AG04449 (cell line): ENCODE measurements at regions not wholly inside any gene's neighbourhood (a gene's known extent, or its start where the extent isn't known, plus 50 kb on each side); places are given as distances from the start of the nearest gene placed in this dataset.

Source experiments
- CTCF ChIA-PET: fragments of 350-600 bp; formaldehyde crosslinking; extraction: SDS; loops from one replicate; lab custom pipeline; 2021; ENCODE audit warnings: antibody characterized with exemption; lab: Yijun Ruan, JAX
- POLR2A ChIA-PET: fragments of 400-600, 350-600 bp; formaldehyde crosslinking; extraction: SDS; loops from one replicate; lab custom pipeline; 2020; ENCODE audit warnings: antibody characterized with exemption, inconsistent platforms; lab: Yijun Ruan, JAX
- DNase-seq: peaks from one replicate; pipeline ENCODE4 v3.0.0-alpha.2; 2010; ENCODE audit warnings: low read depth, low spot score
- H3K4me3 ChIP-seq: 2 replicates; pipeline ENCODE4 v1.5.1; 2011; ENCODE audit warnings: low read depth, mild to moderate bottlenecking, control low read depth, low read length
- TF ChIP-seq, protein P1 (sequence below): IDR thresholded peaks from one replicate; pipeline ENCODE4 v1.5.1; 2011; ENCODE audit warnings: mild to moderate bottlenecking, moderate library complexity, low read length, control low read depth, inconsistent platforms; ENCODE audit not compliant: insufficient read depth; ENCODE audit errors: missing control alignments

DNA sequence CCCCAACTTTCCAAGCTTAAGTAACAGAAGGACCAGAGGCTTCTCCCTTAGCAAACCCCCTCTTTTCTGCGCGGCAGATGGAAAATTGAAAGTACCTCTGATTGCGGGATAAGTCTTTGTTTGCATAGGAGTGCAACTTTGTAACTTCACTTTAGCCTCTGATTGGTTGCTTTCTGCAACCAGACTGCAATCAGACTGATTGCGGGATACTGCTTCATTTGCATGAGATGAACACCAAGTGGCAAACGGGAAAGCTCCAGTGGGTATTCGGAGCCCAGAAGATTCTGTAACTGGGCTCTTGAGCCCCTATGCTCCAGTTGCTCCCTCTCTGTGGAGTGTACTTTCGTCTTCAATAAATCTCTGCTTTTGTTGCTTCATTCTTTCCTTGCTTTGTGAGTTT is 260.6 kb downstream of the BAMBI start:
- H3K4me3 ChIP-seq, result no peak overlapping the region
- POLR2A ChIA-PET, result no interaction called here
- CTCF ChIA-PET, result interaction anchor here (0.6 kb wide), 1 partner anchor 45 kb away, joined by 3 read pairs; no protein-coding TSS in a partner anchor
- TF ChIP-seq, protein P1, sequence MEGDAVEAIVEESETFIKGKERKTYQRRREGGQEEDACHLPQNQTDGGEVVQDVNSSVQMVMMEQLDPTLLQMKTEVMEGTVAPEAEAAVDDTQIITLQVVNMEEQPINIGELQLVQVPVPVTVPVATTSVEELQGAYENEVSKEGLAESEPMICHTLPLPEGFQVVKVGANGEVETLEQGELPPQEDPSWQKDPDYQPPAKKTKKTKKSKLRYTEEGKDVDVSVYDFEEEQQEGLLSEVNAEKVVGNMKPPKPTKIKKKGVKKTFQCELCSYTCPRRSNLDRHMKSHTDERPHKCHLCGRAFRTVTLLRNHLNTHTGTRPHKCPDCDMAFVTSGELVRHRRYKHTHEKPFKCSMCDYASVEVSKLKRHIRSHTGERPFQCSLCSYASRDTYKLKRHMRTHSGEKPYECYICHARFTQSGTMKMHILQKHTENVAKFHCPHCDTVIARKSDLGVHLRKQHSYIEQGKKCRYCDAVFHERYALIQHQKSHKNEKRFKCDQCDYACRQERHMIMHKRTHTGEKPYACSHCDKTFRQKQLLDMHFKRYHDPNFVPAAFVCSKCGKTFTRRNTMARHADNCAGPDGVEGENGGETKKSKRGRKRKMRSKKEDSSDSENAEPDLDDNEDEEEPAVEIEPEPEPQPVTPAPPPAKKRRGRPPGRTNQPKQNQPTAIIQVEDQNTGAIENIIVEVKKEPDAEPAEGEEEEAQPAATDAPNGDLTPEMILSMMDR, result no peak
- DNase-seq, result no peak

DNA sequence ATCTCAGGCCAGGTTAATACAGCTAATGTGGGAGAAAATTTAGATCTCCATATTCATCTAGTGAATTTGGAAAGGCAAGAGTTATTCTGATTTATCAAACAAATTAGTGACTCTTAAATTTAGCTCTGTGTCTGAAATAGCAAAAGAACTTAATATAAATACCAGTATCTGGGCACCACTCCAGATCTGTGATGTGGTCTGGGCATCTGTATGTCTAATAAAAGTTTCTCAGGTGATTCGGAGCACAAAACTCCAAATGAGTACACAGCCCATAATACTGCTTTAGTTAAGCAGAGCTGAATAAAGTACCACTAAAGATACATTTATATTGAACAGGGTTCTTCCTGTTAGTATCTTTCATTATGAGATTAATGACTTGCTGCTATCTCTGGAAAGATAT is 261.4 kb downstream of the BAMBI start:
- POLR2A ChIA-PET, result no interaction called here
- TF ChIP-seq, protein P1, result no peak
- no peak for DNase-seq
- H3K4me3 ChIP-seq, result no peak overlapping the region
- CTCF ChIA-PET, result interaction anchor here (1.2 to 2.5 kb wide), 5 partner anchors 10 to 275 kb away, joined by 3 to 6 read pairs (median 4); partner anchors contain the start of gene BAMBI

DNA sequence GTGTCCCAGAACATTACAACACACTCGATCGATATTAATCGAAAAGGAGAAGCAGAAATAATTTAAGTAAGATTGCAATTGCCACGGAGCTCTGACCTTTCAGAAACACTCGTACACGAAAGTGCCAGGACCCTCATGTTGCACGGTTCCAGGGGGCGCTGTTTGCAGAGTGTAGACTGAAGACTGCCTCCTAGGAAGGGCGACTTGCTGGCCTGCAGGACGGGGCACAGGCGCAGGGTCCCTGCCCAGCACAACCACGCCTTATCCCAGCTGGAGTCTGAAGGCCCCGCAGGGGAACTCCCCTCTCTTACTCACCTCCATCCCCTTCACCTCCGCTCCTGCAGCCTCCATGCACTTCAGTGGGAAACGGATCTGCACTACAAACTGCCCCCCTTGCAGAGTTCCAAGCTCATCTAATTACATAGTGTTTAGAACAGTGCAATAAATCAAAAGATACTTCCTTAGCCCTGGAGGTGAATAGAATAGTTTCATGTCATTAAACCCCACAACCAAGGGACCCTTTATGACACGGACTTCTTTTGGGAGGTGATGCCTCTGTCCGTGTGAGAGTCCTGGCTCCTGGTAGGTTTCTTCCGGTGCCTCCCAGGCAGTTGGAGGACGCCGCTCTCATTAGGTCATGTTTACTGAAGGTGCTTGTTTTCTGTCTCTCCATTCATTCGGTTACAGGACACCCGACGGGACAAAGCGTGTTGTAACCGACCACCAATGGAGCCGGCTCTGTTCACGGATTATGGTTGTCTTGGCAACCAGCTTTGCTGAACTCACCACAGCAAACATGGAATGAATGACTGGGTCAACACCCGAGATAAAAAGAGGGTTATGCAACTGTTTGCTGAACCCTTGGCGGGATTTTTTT is 262.2 kb downstream of the BAMBI start:
- CTCF ChIA-PET, result interaction anchor here (0.7 to 2.5 kb wide), 6 partner anchors 11 to 275 kb away, joined by 3 to 6 read pairs (median 4); partner anchors contain the start of gene BAMBI
- POLR2A ChIA-PET, result no interaction called here
- H3K4me3 ChIP-seq, result no peak overlapping the region
- DNase-seq, result no peak
- TF ChIP-seq, protein P1, result peak; percentile 4

DNA sequence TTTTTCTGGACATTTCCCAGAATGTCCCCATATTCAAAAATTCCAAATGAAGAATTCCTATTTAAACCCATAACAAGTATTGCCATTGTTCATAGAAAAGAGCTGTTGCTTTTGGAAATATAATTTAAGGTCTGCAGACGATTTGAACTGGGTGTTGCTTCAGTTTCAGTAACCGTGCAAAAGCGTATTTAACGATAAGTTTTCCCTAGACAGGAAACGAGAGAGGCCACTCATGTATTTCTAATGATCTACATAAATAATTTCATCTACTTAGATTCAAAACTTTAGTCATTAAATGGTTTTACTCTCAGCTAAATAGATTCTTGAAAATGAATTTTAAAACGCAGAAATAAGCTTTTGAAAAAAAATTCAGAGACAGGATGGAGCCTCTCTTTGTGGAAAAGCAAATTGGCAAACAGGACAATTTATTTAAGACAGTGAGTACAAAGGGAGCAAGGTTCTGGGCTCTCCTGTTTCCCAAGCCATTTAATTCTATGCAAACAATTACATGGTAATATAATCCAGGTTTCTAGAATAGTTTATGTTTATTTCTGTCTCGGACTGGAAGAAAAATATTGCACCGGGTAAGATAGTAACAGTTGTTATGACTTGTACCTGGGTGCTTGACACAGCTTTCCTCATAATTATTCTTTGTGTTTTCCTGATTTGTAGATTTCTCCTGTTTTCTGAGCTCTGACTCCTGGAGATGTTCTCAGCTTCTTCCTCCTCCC is 263.0 kb downstream of the BAMBI start:
- no peak overlapping the region for H3K4me3 ChIP-seq
- DNase-seq, result no peak
- CTCF ChIA-PET, result interaction anchor here (0.7 to 2.5 kb wide), 3 partner anchors 9 to 208 kb away, joined by 3 to 6 read pairs (median 3); no protein-coding TSS in a partner anchor
- TF ChIP-seq, protein P1, result no peak
- POLR2A ChIA-PET, result no interaction called here

DNA sequence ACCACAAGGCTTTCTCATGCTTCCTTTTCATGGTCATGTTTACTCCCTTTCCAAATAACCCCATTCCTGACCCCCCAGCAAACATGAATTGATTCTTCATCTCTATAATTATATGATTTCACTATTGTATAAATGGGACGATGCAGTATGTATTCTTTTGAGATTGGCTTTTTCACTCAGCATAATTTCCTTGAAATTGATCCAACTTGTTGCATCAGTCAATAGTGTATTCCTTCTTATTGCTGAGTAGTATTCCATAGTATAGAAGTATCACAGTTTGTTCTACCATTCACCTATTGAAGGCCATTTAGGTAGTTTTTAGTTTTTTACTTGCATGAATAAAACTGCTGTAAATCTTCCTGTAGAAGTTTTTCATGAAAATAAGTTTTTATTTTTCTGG is 264.7 kb downstream of the BAMBI start:
- CTCF ChIA-PET, result no interaction called here
- no peak for DNase-seq
- POLR2A ChIA-PET, result no interaction called here
- TF ChIP-seq, protein P1, result no peak
- H3K4me3 ChIP-seq, result no peak overlapping the region
